B cell (primary cell): ENCODE measurements at regions not wholly inside any gene's neighbourhood (a gene's known extent, or its start where the extent isn't known, plus 50 kb on each side); places are given as distances from the start of the nearest gene placed in this dataset.

Experiments
- EZH2 ChIP-seq: IDR thresholded peaks from 2 replicates; pipeline ENCODE4 v1.6.1; 2012; ENCODE audit warnings: borderline replicate concordance, low read depth, mild to moderate bottlenecking, moderate library complexity, low read length; ENCODE audit not compliant: insufficient read depth, poor library complexity, severe bottlenecking
- TF ChIP-seq, protein P1 (sequence below): fragments of 200-600 bp; IDR thresholded peaks from one replicate; pipeline ENCODE4 v1.8.0; 2022; ENCODE audit warnings: antibody characterized with exemption, mild to moderate bottlenecking

DNA sequence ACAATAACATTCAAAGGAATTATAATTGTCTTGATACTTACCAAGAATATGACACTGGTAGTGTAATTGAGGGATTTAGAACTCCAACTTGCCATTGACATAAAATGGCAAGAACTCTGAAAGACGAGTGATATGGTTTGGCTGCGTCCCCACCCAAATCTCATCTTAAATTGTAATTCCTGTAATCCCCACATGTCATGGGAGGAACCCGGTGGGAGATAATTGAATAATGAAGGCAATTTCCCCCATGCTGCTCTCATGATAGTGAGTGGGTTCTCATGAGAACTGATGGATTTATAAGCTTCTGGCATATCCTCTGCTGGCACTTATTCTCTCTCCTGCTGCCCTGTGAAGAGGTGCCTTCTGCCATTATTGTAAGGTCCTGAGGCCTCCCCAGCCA is 1536.4 kb downstream of the TECRL start:
- TF ChIP-seq EZH2: no peak
- TF ChIP-seq, protein P1, sequence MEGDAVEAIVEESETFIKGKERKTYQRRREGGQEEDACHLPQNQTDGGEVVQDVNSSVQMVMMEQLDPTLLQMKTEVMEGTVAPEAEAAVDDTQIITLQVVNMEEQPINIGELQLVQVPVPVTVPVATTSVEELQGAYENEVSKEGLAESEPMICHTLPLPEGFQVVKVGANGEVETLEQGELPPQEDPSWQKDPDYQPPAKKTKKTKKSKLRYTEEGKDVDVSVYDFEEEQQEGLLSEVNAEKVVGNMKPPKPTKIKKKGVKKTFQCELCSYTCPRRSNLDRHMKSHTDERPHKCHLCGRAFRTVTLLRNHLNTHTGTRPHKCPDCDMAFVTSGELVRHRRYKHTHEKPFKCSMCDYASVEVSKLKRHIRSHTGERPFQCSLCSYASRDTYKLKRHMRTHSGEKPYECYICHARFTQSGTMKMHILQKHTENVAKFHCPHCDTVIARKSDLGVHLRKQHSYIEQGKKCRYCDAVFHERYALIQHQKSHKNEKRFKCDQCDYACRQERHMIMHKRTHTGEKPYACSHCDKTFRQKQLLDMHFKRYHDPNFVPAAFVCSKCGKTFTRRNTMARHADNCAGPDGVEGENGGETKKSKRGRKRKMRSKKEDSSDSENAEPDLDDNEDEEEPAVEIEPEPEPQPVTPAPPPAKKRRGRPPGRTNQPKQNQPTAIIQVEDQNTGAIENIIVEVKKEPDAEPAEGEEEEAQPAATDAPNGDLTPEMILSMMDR: no peak
